ENCODE measurements at regions not wholly inside any gene's neighbourhood (a gene's known extent, or its start where the extent isn't known, plus 50 kb on each side); places are given as distances from the start of the nearest gene placed in this dataset.

DNA sequence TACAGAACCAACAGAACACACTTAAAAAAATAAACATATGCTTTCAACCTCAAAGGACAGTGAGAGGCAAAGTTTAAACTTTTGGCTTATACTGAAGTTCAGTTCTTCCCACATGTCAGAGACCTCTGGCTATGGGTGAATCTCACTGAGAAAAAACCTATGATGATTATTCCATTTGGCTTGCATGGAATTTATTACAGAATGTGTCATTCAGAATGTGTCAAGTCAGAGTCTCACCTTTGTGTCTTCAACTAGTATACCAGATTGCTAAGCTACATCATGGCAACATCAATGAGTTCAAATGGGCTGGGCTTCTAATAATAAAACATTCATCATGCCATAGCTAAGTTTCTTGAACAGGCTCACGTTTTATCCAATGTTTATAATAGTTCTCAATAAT is 987.0 kb downstream of the NTRK3 start:
- no peak for TF ChIP-seq POLR2AphosphoS5 (IDR thresholded peaks at IDR 0.05)
- TF ChIP-seq, protein P1, sequence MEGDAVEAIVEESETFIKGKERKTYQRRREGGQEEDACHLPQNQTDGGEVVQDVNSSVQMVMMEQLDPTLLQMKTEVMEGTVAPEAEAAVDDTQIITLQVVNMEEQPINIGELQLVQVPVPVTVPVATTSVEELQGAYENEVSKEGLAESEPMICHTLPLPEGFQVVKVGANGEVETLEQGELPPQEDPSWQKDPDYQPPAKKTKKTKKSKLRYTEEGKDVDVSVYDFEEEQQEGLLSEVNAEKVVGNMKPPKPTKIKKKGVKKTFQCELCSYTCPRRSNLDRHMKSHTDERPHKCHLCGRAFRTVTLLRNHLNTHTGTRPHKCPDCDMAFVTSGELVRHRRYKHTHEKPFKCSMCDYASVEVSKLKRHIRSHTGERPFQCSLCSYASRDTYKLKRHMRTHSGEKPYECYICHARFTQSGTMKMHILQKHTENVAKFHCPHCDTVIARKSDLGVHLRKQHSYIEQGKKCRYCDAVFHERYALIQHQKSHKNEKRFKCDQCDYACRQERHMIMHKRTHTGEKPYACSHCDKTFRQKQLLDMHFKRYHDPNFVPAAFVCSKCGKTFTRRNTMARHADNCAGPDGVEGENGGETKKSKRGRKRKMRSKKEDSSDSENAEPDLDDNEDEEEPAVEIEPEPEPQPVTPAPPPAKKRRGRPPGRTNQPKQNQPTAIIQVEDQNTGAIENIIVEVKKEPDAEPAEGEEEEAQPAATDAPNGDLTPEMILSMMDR (IDR thresholded peaks at IDR 0.05; ENCODE audit: poor library complexity, severe bottlenecking), result no peak
- no peak for TF ChIP-seq EZH2 (IDR thresholded peaks at IDR 0.05; ENCODE audit: borderline replicate concordance, insufficient read depth, low read length, poor library complexity, severe bottlenecking)
- TF ChIP-seq EP300 (conservative IDR thresholded peaks at IDR 0.05; ENCODE audit: poor library complexity, severe bottlenecking), result no peak
- no peak for TF ChIP-seq RAD21 (conservative IDR thresholded peaks at IDR 0.05)

Data from neural cell (in vitro differentiated cells).